ENCODE measurements at regions not wholly inside any gene's neighbourhood (a gene's known extent, or its start where the extent isn't known, plus 50 kb on each side); places are given as distances from the start of the nearest gene placed in this dataset.

DNA sequence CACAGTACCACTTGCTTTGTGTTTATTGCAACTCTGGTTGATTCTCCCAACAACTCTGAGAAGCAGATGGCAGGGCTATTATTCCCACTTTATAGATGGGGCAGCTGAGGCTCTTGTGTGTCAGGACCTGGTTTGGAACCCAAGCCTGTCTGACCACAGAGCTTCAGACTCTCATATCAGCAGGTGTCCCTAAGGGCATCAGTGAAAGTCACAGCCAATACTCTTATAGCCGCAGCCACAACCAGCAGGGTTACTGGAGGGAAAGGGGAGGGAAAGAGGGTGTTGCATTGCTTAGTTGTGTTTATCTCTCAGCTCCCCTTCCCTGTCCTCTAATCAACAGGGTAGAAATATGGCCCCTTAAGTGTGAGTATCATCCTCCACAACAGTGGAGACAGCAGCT is 304.0 kb downstream of the RRAGC start:
- ATAC-seq (peak; percentile 70), FAIRE-seq (no peak), DNase-seq (ENCODE audit: extremely low read depth in 1 of 4, low spot score in 3 of 4) (peak in 1 of 4 experiments; percentile 34)
- Histone ChIP-seq H3K79me2 (ENCODE audit: control insufficient read depth, insufficient read depth, low read length) (no peaks in the 10 kb centered on the region), H3K27ac (ENCODE audit: extremely low read depth, low read depth, low read length) (no peak overlapping the region), H3K27me3 (ENCODE audit: control insufficient read depth in 2 of 2, insufficient read depth in 2 of 2, low read length in 2 of 2) (peaks cover 17 to 19% of the 10 kb centered on the region in 2 experiments; a peak in 4 of 5 replicates), H3K4me2 (ENCODE audit: insufficient read depth, low read length) (no peak overlapping the region), H3K9me3 (replicated peaks; ENCODE audit: control insufficient read depth, insufficient read depth, low read depth, low read length) (no peaks in the 10 kb centered on the region), H3K4me3 (no peak overlapping the region), H4K20me1 (replicated peaks; ENCODE audit: control insufficient read depth, insufficient read depth, low read length) (no peaks in the 10 kb centered on the region), H3K36me3 (ENCODE audit: control insufficient read depth, insufficient read depth, low read length) (no peaks in the 10 kb centered on the region), H2AFZ (ENCODE audit: low read depth, low read length) (no peak overlapping the region; the same call in 1 of the 2 replicates), H3K9me1 (ENCODE audit: control insufficient read depth, insufficient read depth, low read length) (no peaks in the 10 kb centered on the region), H3K4me1 (replicated peaks in 1 of 2; ENCODE audit: control insufficient read depth in 2 of 2, insufficient read depth in 2 of 2, low read length in 2 of 2) (peaks cover 0 to 11% of the 10 kb centered on the region in 2 experiments; a peak in 2 of 5 replicates), H3K9ac (ENCODE audit: insufficient read depth in 1 of 2, low read depth in 2 of 2, low read length in 2 of 2) (peak overlapping the region in 1 of 2 experiments; percentile 62; a peak in 1 of 4 replicates)
- TF ChIP-seq TEAD4 (IDR thresholded peaks at IDR 0.05; ENCODE audit: low read length) (no peak), TEAD4 (CRISPR knock-in tag; IDR thresholded peaks at IDR 0.05; ENCODE audit: borderline replicate concordance) (no peak), RBM25 (IDR thresholded peaks at IDR 0.05; ENCODE audit: low read depth, low read length, severe bottlenecking) (peak; percentile 58)
- in situ Hi-C loops (cut with MboI) (no loop called here), intact Hi-C loops (cut with micrococcal nuclease) (no loop called here)
- no TSS peak for BruUV-seq (replicated peaks)
- ChIA-PET POLR2A (interaction anchor here (0.6 to 0.7 kb wide), 3 partner anchors 9 to 53 kb away, joined by 3 to 4 read pairs (median 4); no protein-coding TSS in a partner anchor), CTCF (ENCODE audit: low intra/inter-chr PET ratio) (no interaction called here)
- 0% methylated on average over 1 of the region's 1 CpG for WGBS (ENCODE audit: insufficient coverage, low coverage, missing lambda C conversion rate)

DNA sequence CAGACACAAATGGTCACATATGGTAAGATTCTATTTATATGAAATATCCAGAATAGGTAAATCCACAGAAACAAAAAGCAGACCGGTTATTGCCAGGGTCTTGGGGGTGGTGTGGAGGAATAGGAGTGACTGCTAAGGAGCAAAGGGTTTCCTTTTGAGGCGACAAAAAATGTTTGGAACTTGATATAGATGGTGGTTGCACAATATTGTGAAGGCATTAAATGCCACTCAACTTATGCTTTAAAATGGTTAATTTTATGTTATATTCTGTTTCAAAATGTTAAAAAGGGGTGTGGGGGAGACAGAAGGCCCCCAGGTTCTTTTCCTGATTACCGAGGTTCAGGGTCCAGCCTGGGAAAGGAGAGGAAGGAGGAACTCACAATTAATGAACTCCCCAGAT is 304.4 kb downstream of the RRAGC start:
- Histone ChIP-seq H4K20me1 (replicated peaks; ENCODE audit: control insufficient read depth, insufficient read depth, low read length) (no peaks in the 10 kb centered on the region), H3K36me3 (ENCODE audit: control insufficient read depth, insufficient read depth, low read length) (no peaks in the 10 kb centered on the region), H3K27ac (ENCODE audit: extremely low read depth, low read depth, low read length) (no peak overlapping the region), H3K4me1 (replicated peaks in 1 of 2; ENCODE audit: control insufficient read depth in 2 of 2, insufficient read depth in 2 of 2, low read length in 2 of 2) (peaks cover 0 to 11% of the 10 kb centered on the region in 2 experiments; a peak in 2 of 5 replicates), H3K9me3 (replicated peaks; ENCODE audit: control insufficient read depth, insufficient read depth, low read depth, low read length) (no peaks in the 10 kb centered on the region), H3K27me3 (ENCODE audit: control insufficient read depth in 2 of 2, insufficient read depth in 2 of 2, low read length in 2 of 2) (peaks cover 21 to 22% of the 10 kb centered on the region in 2 experiments; a peak in 4 of 5 replicates), H3K4me3 (no peak overlapping the region), H3K9ac (ENCODE audit: insufficient read depth in 1 of 2, low read depth in 2 of 2, low read length in 2 of 2) (no peak overlapping the region), H2AFZ (ENCODE audit: low read depth, low read length) (no peak overlapping the region), H3K79me2 (ENCODE audit: control insufficient read depth, insufficient read depth, low read length) (no peaks in the 10 kb centered on the region), H3K4me2 (ENCODE audit: insufficient read depth, low read length) (no peak overlapping the region), H3K9me1 (ENCODE audit: control insufficient read depth, insufficient read depth, low read length) (no peaks in the 10 kb centered on the region)
- in situ Hi-C loops (cut with MboI), result no loop called here
- no peak for DNase-seq (ENCODE audit: extremely low read depth in 1 of 4, low spot score in 3 of 4)
- ATAC-seq, result no peak
- ChIA-PET POLR2A (interaction anchor here (0.6 to 0.7 kb wide), 2 partner anchors 9 to 52 kb away, joined by 4 read pairs; no protein-coding TSS in a partner anchor), CTCF (ENCODE audit: low intra/inter-chr PET ratio) (no interaction called here)
- TF ChIP-seq U2AF1 (optimal IDR thresholded peaks at IDR 0.05; ENCODE audit: low read depth, low read length) (no peak), CEBPG (CRISPR knock-in tag; IDR thresholded peaks at IDR 0.05) (no peak), CEBPG (tag; conservative IDR thresholded peaks at IDR 0.05 in 1 of 2, IDR thresholded peaks at IDR 0.05 in 1 of 2) (peak in 1 of 2 experiments; percentile 53; a peak in 1 of 4 replicates), CEBPB (tag; IDR thresholded peaks at IDR 0.05) (peak; percentile 53)
- 19% methylated on average over 3 of the region's 3 CpGs for WGBS (ENCODE audit: insufficient coverage, low coverage, missing lambda C conversion rate)
- FAIRE-seq, result no peak
- intact Hi-C loops (cut with micrococcal nuclease), result no loop called here
- no TSS peak for BruUV-seq (replicated peaks)

All from K562 (cell line).